ENCODE measurements at regions not wholly inside any gene's neighbourhood (a gene's known extent, or its start where the extent isn't known, plus 50 kb on each side); places are given as distances from the start of the nearest gene placed in this dataset.

DNA sequence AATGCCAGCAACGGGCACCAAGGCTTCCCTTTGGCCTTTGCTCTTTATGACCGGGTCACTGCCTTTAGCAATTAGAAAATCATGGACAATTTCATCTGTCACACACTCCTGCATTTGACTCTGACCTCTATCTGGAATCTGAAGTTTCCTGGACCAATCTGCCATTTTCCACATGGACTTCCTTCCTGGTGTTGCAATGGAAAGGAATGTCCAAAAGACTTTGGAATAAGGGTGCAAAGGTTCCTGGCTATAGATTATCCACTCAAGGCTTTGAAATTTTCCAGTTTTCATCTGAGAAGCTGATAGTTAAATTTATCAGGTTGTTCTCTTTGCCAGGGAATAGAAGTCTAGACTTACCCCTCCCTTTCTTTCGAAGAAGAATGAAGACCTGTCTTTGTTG, 523.1 kb upstream of the ZNF462 start:
- no peak for DNase-seq

GRCh38 chr9:106350777-106351176, 512.2 kb upstream of the ZNF462 start:
- no peak for DNase-seq

DNA sequence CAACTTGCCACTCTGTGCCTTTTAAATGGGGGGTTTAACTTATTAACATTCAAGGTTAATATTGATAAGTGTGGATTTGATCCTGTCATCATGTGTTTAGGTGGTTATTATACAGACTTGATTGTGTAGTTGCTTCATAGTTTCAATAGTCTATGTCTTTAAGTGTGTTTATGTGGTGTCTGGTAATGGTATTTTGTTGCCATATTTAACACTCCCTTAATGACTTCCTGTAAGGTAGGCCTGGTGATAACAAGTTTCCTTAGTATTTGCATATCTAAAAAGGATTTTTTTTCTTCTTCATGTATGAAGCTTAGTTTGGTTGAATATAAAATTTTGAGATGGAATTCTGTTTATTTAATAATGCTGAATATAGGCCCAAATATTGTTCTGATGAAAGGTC, 506.0 kb upstream of the ZNF462 start:
- no peak for DNase-seq

- no peak for DNase-seq
Observed at GRCh38 chr9:106358331-106358730, 504.6 kb upstream of the ZNF462 start.

DNA sequence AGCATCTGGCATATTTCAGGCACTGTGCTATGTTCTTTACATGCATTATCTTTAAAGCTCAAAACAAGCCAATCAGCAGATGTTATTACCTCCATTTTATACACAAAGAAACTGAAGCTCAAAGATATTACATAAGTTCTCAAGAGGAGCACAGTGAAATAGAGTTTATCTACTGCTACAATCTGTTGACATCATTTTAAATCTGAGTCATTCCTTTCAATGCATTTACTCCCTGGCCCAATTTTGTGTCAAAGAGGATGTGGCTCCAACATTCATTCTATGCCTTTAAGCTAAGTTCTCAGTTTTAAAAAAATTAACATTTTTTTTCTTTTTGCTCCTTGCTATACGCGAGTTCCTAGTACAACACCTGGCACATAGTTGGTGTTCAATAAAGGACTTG, 486.3 kb upstream of the ZNF462 start:
- no peak for DNase-seq

- no peak for DNase-seq
Observed at GRCh38 chr9:106383072-106383471, 479.9 kb upstream of the ZNF462 start.

DNA sequence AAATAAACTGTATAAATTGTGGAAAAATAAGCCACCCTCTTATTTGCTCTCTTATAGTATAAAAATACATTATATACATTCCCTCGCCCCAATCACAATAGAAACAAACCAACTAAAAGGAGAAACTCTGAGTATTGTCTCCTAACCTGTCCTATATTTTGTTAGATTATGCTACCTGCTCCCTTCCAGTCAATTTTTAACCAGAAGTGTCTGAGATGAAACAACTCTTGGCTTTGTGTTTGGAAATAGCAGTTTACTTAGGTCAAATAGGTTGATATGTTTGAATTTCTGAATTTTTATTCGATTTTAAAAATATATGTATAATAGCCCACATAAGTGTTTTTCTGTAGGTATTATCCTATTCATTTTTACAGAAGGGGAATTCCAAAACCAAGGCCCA, 475.0 kb upstream of the ZNF462 start:
- DNase-seq, result no peak

- no peak for DNase-seq
Observed at GRCh38 chr9:106393226-106393625, 469.7 kb upstream of the ZNF462 start.

GRCh38 chr9:106400170-106400569, 462.8 kb upstream of the ZNF462 start:
- no peak for DNase-seq

GRCh38 chr9:106400950-106401349, 462.0 kb upstream of the ZNF462 start:
- DNase-seq, result no peak

- no peak for DNase-seq
Observed at GRCh38 chr9:106403081-106403480, 459.9 kb upstream of the ZNF462 start.

GRCh38 chr9:106404137-106404536, 458.8 kb upstream of the ZNF462 start:
- DNase-seq, result no peak

- no peak for DNase-seq
Observed at GRCh38 chr9:106405871-106406435, 457.0 kb upstream of the ZNF462 start.

GRCh38 chr9:106414042-106414441, 448.9 kb upstream of the ZNF462 start:
- DNase-seq, result no peak

DNA sequence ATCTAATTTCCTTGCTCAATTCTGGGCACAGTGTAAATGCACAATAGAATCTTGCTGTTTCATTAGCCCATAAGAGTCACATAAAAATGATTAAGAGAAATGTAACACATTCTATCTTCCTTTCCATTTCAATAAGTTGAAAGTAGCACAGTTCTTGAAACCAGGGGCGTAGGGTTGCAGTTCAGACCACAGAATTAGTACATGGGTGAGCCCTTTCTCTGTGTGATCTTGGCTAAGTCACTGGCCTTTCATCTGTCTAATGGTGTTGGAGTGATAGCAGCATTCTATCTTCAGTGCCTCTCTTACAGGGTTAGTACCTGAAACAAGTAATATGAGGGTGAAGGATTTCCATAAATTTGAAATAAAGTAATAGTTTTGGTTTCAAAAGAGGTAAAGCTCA, 445.3 kb upstream of the ZNF462 start:
- DNase-seq, result no peak

DNA sequence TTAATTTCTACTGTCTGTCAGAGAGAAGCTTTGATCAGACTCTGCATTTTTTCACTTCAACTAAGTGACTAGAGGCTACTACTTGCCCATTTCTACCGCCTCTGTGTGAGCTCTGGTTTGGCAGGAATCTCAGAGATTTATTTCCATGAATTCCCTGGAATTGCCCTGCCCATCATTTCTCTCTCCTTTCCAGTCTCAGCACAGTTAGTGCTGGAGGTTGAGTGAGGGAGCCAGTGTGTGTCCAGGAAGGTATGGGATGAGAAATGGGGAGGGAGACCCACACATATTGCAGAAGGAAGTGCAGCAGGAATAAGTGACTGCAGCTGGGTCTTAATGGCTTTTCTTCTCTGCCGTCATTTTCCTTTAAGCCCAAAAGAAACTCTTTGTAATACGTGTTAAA, 443.1 kb upstream of the ZNF462 start:
- DNase-seq, result no peak

DNA sequence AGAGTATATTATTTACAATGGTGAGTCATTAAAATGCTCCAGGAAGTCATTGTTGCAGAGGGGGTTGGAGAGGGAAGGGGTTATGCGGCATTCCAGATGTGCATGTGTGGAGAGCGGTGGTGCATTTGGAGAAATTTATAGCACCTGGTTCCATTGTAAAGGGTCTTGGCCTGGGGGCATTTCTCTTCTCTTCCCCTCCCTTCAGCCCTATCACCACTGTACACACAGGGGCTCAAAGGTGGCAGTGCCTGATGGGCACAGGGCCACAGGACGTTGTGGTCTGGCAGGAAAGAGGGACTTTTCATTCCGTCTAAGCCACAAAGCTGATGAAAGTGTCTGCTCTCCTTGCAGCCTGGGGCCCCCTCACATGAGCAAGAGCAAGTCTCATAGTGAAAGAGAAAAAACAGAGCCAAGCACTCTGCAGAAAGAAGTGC, 442.4 kb upstream of the ZNF462 start:
- no peak for DNase-seq

DNA sequence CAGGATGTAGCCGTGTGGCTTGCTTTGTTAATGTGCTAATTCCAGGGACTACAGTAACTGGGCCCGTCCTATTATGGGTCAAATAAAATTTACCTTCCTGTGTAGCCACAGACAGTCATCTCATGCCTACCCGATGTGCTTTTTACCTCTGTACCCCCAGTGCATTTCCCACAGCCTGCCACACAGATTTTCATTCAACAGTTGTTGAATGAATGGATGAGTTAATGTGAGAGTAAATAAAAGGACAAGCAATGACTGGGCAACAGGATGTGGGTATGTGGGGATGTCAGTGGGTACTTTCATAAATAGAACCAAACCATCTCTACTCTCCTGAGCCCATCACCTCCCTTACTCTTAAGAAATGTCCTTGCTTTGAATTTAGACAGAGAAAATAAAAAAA, 441.2 kb upstream of the ZNF462 start:
- no peak for DNase-seq

DNA sequence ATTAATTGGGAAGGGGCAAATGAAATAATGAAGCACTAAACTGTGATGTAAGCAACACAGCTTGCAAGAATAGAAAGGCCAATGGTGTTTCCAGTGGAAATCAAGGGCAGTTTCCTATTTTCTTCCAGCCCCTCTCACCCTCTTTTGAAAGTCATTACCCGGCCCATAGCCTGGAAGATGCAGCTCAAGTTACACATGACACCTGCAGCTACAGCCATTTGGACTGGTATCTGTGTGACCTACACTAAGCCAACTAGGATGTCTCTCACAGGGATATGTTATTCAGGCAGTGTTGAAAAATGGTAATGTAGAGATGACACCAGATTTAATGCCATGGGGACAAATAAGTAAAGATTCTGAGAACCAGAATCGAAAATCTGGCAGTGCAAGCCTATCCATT, 439.4 kb upstream of the ZNF462 start:
- DNase-seq, result no peak

DNA sequence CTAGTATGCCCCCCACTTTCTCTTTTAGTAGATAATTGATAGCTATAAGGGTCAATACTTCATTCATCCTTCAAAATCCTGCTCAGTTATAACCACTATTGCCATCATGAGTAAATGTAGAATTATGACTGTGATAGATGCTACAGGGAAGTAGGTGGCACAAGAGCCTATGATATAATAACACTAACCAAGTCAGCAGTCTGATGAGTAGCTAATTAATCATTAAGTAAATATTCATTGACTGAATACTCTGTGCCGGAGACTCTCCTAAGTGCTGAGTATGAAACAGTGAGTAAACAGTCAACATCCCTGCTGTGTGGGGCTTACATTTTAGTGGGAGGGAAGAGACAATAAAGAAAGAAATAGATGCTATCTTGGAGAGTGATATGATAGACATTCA, 430.3 kb upstream of the ZNF462 start:
- DNase-seq, result no peak

- DNase-seq, result no peak
Observed at GRCh38 chr9:106438928-106439327, 424.0 kb upstream of the ZNF462 start.

- no peak for DNase-seq
Observed at GRCh38 chr9:106441283-106441682, 421.7 kb upstream of the ZNF462 start.

- no peak for DNase-seq
Observed at GRCh38 chr9:106443520-106443919, 419.4 kb upstream of the ZNF462 start.

- no peak for DNase-seq
Observed at GRCh38 chr9:106445107-106445506, 417.9 kb upstream of the ZNF462 start.

- DNase-seq, result no peak
Observed at GRCh38 chr9:106449336-106449927, 413.5 kb upstream of the ZNF462 start.
